CD4-positive, alpha-beta T cell treated with Interleukin-1 beta for 1 hour (primary cell): ENCODE measurements at regions not wholly inside any gene's neighbourhood (a gene's known extent, or its start where the extent isn't known, plus 50 kb on each side); places are given as distances from the start of the nearest gene placed in this dataset.
"Not testable (repeated sequence)": the region's sequence is repeated elsewhere in the genome, so short reads cannot be mapped to it uniquely, and the experiment has no call there.

Experiments
- DNase-seq, 2 donors: peaks; one replicate each; pipeline ENCODE4 v3.0.0-alpha.2; 2020 to 2022

GRCh38 chr4:118410138-118410537 lies 57.3 kb upstream of the PRSS12 start:
- DNase-seq = no peak

GRCh38 chr4:118417325-118417724 lies 64.5 kb upstream of the PRSS12 start:
- DNase-seq = no peak

- DNase-seq = not testable (repeated sequence)
These were observed 65.0 kb upstream of the PRSS12 start for GRCh38 chr4:118417800-118418199.

- not testable (repeated sequence) for DNase-seq
These were observed 65.6 kb upstream of the PRSS12 start for GRCh38 chr4:118418396-118418795.

- not testable (repeated sequence) for DNase-seq
These were observed 66.8 kb upstream of the PRSS12 start for GRCh38 chr4:118419626-118420025.

- DNase-seq = peak; percentile 13 to 14
These were observed 71.3 kb upstream of the PRSS12 start for GRCh38 chr4:118424062-118424461.

- DNase-seq = not testable (repeated sequence)
These were observed 76.1 kb upstream of the PRSS12 start for GRCh38 chr4:118428881-118429280.

GRCh38 chr4:118432359-118432758 lies 79.6 kb upstream of the PRSS12 start:
- DNase-seq = not testable (repeated sequence)

- DNase-seq = not testable (repeated sequence)
These were observed 81.0 kb upstream of the PRSS12 start for GRCh38 chr4:118433612-118434375.

- not testable (repeated sequence) for DNase-seq
These were observed 82.6 kb upstream of the PRSS12 start for GRCh38 chr4:118435415-118435814.

- DNase-seq = not testable (repeated sequence)
These were observed 89.5 kb upstream of the PRSS12 start for GRCh38 chr4:118442115-118442837.

GRCh38 chr4:118447397-118447796 lies 94.6 kb upstream of the PRSS12 start:
- DNase-seq = not testable (repeated sequence)

- DNase-seq = not testable (repeated sequence)
These were observed 102.1 kb upstream of the PRSS12 start for GRCh38 chr4:118454857-118455256.

- not testable (repeated sequence) for DNase-seq
These were observed 108.6 kb upstream of the PRSS12 start for GRCh38 chr4:118461435-118461834.

GRCh38 chr4:118465831-118466230 lies 113.0 kb upstream of the PRSS12 start:
- DNase-seq = not testable (repeated sequence)

- not testable (repeated sequence) for DNase-seq
These were observed 121.3 kb upstream of the PRSS12 start for GRCh38 chr4:118474001-118474626.

- DNase-seq = not testable (repeated sequence)
These were observed 122.0 kb upstream of the PRSS12 start for GRCh38 chr4:118474771-118475170.

GRCh38 chr4:118475901-118476300 lies 123.1 kb upstream of the PRSS12 start:
- DNase-seq = not testable (repeated sequence)

- not testable (repeated sequence) for DNase-seq
These were observed 125.0 kb upstream of the PRSS12 start for GRCh38 chr4:118477826-118478225.

- not testable (repeated sequence) for DNase-seq
These were observed 133.1 kb upstream of the PRSS12 start for GRCh38 chr4:118485801-118486314.

- DNase-seq = not testable (repeated sequence)
These were observed 140.2 kb upstream of the PRSS12 start for GRCh38 chr4:118492963-118493362.

GRCh38 chr4:118494437-118494836 lies 141.6 kb upstream of the PRSS12 start:
- not testable (repeated sequence) for DNase-seq

GRCh38 chr4:118502967-118503366 lies 150.2 kb upstream of the PRSS12 start:
- not testable (repeated sequence) for DNase-seq
